ENCODE measurements at regions not wholly inside any gene's neighbourhood (a gene's known extent, or its start where the extent isn't known, plus 50 kb on each side); places are given as distances from the start of the nearest gene placed in this dataset.

GRCh38 chr11:42003801-42004200 lies 544.3 kb upstream of the LRRC4C start:
- TF ChIP-seq, protein P1, sequence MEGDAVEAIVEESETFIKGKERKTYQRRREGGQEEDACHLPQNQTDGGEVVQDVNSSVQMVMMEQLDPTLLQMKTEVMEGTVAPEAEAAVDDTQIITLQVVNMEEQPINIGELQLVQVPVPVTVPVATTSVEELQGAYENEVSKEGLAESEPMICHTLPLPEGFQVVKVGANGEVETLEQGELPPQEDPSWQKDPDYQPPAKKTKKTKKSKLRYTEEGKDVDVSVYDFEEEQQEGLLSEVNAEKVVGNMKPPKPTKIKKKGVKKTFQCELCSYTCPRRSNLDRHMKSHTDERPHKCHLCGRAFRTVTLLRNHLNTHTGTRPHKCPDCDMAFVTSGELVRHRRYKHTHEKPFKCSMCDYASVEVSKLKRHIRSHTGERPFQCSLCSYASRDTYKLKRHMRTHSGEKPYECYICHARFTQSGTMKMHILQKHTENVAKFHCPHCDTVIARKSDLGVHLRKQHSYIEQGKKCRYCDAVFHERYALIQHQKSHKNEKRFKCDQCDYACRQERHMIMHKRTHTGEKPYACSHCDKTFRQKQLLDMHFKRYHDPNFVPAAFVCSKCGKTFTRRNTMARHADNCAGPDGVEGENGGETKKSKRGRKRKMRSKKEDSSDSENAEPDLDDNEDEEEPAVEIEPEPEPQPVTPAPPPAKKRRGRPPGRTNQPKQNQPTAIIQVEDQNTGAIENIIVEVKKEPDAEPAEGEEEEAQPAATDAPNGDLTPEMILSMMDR (conservative IDR thresholded peaks at IDR 0.05 in 1 of 2, IDR thresholded peaks at IDR 0.05 in 1 of 2; ENCODE audit: extremely low read depth in 1 of 2, insufficient read depth in 1 of 2, low read depth in 1 of 2, low read length in 2 of 2) = no peak
- no peak for TF ChIP-seq EZH2 (IDR thresholded peaks at IDR 0.05; ENCODE audit: borderline replicate concordance, low read length)
